SJCRH30 (cell line): ENCODE measurements at regions not wholly inside any gene's neighbourhood (a gene's known extent, or its start where the extent isn't known, plus 50 kb on each side); places are given as distances from the start of the nearest gene placed in this dataset.
"Not testable (repeated sequence)": the region's sequence is repeated elsewhere in the genome, so short reads cannot be mapped to it uniquely, and the experiment has no call there.

ENCODE experiments used
- DNase-seq, 2 experiments: peaks; one replicate each; pipeline ENCODE4 v3.0.0-alpha.2; 2015 to 2020
- H3K27ac ChIP-seq: fragments of 250-450 bp; sonication (Bioruptor Pico); 2 replicates; pipeline ENCODE4 v1.5.1; 2020; ENCODE audit warnings: mild to moderate bottlenecking, moderate library complexity
- H3K27me3 ChIP-seq: fragments of 250-450 bp; sonication (Bioruptor Pico); 2 replicates; pipeline ENCODE4 v1.5.1; 2020; ENCODE audit warnings: mild to moderate bottlenecking, moderate library complexity
- H3K36me3 ChIP-seq: fragments of 250-450 bp; sonication (Bioruptor Pico); 2 replicates; pipeline ENCODE4 v1.5.1; 2020; ENCODE audit warnings: mild to moderate bottlenecking, moderate library complexity
- H3K4me1 ChIP-seq: fragments of 250-450 bp; sonication (Bioruptor Pico); 2 replicates; pipeline ENCODE4 v1.5.1; 2020; ENCODE audit warnings: mild to moderate bottlenecking, moderate library complexity
- H3K4me3 ChIP-seq: fragments of 250-450 bp; sonication (Bioruptor Pico); 2 replicates; pipeline ENCODE4 v1.5.1; 2020; ENCODE audit warnings: mild to moderate bottlenecking, moderate library complexity
- H3K9me3 ChIP-seq: fragments of 250-450 bp; sonication (Bioruptor Pico); replicated peaks from 2 replicates; pipeline ENCODE4 v1.5.1; 2020; ENCODE audit warnings: mild to moderate bottlenecking, moderate library complexity

DNA sequence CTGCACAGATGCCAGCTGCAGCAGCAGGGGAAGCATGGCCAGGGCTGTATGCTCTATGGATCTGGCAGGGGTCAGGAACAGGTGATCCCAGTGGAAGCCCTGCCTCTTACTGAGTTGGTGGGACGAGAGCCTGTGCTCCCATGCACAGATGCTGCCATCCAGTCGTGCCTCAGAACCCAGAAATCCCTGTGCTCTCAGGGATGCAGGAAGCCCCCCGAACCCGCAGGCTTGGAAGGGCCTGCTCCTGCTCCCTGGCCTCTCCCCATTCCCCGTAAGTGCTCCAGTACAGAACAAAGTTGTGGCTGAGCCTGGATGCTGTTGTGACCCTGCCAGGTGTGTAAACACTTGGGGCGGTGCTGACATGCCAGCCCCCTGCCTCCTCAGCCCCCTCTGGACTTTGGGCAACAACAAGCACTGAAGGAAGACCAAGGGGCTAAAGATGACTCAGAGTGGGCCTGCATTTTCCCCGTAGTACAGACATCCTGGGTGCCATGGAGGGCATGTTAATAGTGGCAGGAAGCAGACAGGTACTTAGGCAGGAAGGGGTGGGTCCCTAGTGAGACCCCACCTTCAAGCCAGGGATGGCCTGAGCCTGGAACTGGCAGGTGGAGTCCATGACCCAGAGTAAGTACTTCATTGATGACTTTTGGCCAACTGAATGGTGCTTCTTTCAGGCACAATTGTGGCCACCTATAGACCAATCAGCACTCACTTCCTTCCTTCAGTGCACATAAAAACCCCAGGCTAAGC, 1640.7 kb downstream of the C4orf33 start:
- H3K36me3 ChIP-seq: no peaks in the 10 kb centered on the region
- DNase-seq: no peak
- no peaks in the 10 kb centered on the region for H3K27me3 ChIP-seq
- H3K4me1 ChIP-seq: no peaks in the 10 kb centered on the region
- no peak overlapping the region for H3K27ac ChIP-seq
- H3K4me3 ChIP-seq: no peak overlapping the region
- no peaks in the 10 kb centered on the region for H3K9me3 ChIP-seq

DNA sequence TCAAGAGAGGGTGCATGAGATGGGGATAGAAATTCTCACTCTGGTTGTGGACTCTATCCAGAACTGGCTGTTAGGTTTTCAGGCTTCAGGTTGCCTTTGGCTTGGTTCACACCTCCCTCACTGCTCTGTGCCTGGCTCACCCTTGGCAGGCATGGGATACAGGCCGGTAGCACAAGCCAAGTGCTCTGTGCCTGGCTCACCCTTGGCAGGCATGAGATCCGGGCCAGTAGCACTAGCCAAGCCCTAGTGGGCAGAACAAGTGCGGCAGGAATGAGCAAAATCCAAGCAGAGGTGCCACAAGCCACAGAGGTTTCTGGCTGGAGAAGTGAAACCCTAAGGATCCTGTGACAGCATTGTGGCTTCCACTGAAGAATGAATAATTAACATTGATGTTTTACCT, 1642.3 kb downstream of the C4orf33 start:
- no peak overlapping the region for H3K4me3 ChIP-seq
- no peak overlapping the region for H3K27ac ChIP-seq
- no peaks in the 10 kb centered on the region for H3K27me3 ChIP-seq
- no peaks in the 10 kb centered on the region for H3K4me1 ChIP-seq
- no peak for DNase-seq
- H3K36me3 ChIP-seq: no peaks in the 10 kb centered on the region
- H3K9me3 ChIP-seq: no peaks in the 10 kb centered on the region

DNA sequence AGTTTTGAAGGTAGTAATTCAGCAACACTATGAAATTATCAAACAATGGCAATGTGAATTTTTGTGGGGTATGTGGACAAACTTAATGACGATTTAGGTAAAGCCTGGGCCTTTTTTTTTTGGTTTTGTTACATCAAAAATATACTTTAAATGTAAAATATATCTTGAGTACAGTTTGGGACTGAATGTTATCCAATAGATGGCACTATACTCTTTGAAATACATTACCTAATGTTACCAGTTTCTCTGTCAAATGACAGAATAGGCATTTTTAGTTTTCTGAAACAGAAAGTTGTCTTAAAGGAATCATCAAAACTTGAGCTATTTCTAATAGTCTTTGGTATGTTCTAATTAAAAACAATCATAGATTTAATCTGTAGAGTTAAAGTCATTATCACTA, 1651.9 kb downstream of the C4orf33 start:
- H3K4me3 ChIP-seq: no peak overlapping the region
- H3K4me1 ChIP-seq: no peaks in the 10 kb centered on the region
- no peak for DNase-seq
- no peak overlapping the region for H3K27ac ChIP-seq
- H3K36me3 ChIP-seq: no peaks in the 10 kb centered on the region
- no peaks in the 10 kb centered on the region for H3K27me3 ChIP-seq
- no peaks in the 10 kb centered on the region for H3K9me3 ChIP-seq

DNA sequence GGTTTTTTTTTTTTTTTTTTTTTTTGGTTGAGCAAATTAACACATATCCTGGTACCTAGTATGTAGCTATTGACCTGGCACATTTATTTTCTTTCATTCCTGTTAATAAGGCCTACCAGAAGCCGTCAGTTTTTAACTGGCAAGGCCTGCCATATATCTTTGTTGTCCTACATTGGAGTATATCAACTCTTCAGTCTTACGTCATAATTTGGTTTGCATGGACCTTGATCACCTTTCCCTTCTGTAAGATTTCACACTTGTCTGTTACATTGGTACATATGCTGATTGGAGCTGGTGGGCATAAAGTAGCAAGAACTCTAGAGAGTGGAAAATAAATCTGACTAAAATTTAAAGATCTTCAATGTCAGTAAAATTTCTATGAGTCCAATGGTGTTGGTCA, 1658.0 kb downstream of the C4orf33 start:
- H3K36me3 ChIP-seq: no peaks in the 10 kb centered on the region
- H3K4me3 ChIP-seq: no peak overlapping the region
- no peak overlapping the region for H3K27ac ChIP-seq
- H3K9me3 ChIP-seq: no peaks in the 10 kb centered on the region
- H3K4me1 ChIP-seq: no peaks in the 10 kb centered on the region
- no peak for DNase-seq
- H3K27me3 ChIP-seq: no peaks in the 10 kb centered on the region

DNA sequence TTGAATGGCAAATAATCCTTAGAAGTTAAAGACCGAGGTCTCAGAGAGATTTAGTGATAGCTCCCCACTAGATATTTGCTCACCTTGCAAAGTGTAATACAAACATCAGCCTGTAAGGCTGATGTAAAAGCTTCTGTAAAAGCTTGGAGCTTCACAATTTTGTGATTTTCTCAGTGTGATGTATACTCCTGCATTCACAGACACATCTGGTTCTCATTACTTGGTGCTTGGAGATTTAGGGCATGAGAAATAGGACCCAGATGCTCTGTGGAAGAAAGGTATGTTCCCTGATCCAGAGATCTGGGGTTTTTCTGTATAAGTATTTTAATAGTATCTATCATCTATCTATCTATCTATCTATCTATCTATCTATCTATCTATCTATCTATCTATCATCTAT, 1664.3 kb downstream of the C4orf33 start:
- Histone ChIP-seq H3K4me1 (no peaks in the 10 kb centered on the region), H3K27me3 (no peaks in the 10 kb centered on the region), H3K4me3 (no peak overlapping the region), H3K27ac (no peak overlapping the region), H3K36me3 (no peaks in the 10 kb centered on the region), H3K9me3 (no peaks in the 10 kb centered on the region)
- DNase-seq: no peak

DNA sequence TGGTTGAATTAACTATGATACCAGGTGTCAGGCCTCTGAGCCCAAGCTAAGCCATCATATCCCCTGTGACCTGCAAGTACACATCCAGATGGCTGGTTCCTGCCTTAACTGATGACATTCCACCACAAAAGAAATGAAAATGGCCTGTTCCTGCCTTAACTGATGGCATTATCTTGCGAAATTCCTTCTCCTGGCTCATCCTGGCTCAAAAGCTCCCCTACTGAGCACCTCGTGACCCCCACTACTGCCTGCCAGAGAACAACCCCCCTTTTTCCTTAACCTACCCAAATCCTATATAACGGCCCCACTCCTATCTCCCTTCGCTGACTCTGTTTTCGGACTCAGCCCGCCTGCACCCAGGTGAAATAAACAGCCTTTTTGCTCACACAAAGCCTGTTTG, 1671.4 kb downstream of the C4orf33 start:
- H3K36me3 ChIP-seq, DNase-seq, H3K27me3 ChIP-seq, H3K4me1 ChIP-seq, H3K27ac ChIP-seq, H3K4me3 ChIP-seq, H3K9me3 ChIP-seq: not testable (repeated sequence)

DNA sequence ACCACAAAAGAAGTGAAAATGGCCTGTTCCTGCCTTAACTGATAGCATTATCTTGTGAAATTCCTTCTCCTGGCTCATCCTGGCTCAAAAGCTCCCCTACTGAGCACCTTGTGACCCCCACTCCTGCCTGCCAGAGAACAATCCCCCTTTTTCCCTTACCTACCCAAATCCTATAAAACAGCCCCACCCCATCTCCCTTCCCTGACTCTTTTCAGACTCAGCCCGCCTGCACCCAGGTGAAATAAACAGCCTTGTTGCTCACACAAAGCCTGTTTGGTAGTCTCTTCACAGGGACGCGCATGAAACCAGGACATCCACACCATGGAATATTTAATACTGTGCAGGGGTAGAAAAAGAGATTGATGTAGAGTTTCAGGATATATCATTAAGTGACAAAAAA, 1677.0 kb downstream of the C4orf33 start:
- not testable (repeated sequence) for H3K4me1 ChIP-seq, DNase-seq

DNA sequence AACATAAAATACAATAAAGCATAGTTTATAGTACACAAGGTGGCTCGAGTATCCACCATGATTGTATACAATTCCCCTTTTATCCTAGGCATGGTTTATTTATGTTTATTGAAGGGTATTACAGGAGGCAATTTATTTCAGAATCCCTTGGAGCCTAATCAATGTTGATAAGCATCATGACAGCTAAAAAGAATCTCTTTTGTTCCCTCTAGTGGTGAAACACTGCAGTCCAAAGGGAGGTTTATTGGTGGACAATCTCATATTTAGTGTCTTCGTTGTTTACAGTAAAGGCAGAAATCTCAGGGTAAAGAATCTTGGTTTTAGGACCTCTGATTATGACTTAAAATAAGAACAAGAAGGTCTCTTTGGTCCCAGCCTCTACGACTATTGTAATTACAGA, 1712.5 kb downstream of the C4orf33 start:
- Histone ChIP-seq H3K27me3 (no peaks in the 10 kb centered on the region), H3K9me3 (no peaks in the 10 kb centered on the region), H3K27ac (no peak overlapping the region), H3K36me3 (no peaks in the 10 kb centered on the region), H3K4me3 (no peak overlapping the region), H3K4me1 (no peaks in the 10 kb centered on the region)
- DNase-seq: peak in 1 of 2 experiments; percentile 29

More for the DNA sequence above, 1677.0 kb downstream of the C4orf33 start:
- H3K27me3 ChIP-seq, H3K36me3 ChIP-seq, H3K27ac ChIP-seq, H3K9me3 ChIP-seq, H3K4me3 ChIP-seq: not testable (repeated sequence)

DNA sequence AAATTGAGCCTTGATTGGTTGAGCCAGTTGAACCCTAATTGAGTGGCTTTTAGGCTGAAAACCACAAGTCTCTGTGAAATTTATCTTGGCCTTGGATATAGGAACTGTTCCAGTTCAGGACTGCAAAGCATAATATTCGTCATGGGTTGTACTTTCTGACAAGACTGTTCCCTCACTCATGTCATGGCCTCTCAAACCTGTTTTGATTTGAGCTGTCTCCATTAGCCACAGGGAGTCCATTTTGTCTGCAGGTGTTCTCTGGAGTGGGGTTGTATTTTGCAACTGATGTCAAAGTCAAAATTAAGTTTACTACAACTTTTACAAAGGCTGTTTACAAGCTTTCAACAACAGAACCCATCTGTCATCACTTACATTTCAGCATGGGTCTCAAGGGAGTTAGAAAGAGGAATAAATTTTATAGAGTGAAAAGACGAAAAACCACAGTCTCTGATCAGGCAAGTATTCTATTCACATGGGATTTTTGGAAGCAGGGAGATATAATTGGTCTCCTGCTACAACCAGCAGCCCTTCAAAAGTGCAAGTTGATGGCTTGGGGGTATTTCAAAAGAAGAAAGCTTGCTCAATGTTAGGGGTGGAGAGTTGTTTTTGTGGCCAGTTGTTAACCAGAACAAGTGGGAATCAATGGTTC, 1716.3 kb downstream of the C4orf33 start:
- Histone ChIP-seq H3K27me3 (no peaks in the 10 kb centered on the region), H3K36me3 (no peaks in the 10 kb centered on the region), H3K4me1 (no peaks in the 10 kb centered on the region), H3K27ac (no peak overlapping the region), H3K4me3 (no peak overlapping the region), H3K9me3 (no peaks in the 10 kb centered on the region)
- no peak for DNase-seq

DNA sequence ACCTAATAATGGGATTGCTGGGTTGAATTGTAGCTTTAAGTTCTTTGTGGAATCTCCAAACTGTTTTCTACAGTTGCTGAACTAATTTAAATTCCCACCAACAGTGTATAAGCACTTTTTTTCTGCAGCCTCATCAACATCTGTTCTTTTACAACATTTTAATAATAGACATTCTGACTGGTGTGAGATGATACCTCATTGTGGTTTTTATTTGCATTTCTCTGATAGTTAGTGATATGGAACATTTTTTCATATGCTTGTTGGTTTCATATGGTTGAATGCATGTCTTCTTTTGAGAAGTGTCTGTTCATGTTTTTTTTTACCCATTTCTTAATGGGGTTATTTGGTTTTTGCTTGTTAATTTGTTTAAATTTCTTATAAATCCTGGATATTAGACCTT, 1718.9 kb downstream of the C4orf33 start:
- Histone ChIP-seq H3K36me3 (no peaks in the 10 kb centered on the region), H3K9me3 (no peaks in the 10 kb centered on the region), H3K27ac (no peak overlapping the region), H3K4me3 (no peak overlapping the region), H3K4me1 (no peaks in the 10 kb centered on the region), H3K27me3 (no peaks in the 10 kb centered on the region)
- DNase-seq: no peak

DNA sequence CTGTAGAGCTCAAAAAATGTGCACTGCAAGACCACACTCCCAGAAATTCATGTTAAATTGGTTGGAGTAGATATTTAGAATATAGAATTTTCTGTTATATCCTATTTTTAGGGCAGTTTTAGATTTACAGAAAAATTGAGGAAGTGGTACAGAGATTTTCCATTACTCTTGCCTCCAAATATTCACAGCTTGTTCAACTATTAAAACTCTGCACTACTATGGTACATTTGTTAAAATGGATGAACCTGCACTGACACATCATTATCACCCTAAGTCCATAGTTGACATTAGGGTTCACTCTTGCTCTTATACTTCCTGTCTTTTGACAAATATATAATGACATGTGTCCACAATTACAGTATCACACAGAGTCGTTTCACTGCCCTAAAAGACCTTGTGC, 1724.5 kb downstream of the C4orf33 start:
- no peaks in the 10 kb centered on the region for H3K36me3 ChIP-seq
- H3K9me3 ChIP-seq: no peaks in the 10 kb centered on the region

DNA sequence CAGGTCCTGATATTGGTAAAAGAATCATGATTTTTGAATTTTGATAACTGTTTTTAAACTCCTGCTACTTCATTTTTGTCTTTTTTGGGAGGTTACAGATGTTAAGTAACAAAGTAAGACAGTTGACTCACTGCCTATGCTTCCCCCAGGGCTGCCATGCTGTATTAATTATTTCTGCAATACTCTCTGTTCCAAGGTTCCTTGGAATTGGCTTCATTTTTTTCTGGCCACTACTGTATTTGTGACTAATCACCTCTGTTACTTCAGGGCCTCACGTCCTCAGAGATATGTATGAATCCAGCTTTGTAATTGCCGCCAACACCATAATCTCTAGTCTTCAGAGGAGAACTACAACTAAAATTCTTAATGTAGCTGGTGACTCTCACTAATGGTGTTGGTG, 1729.3 kb downstream of the C4orf33 start:
- Histone ChIP-seq H3K36me3 (no peaks in the 10 kb centered on the region), H3K27me3 (no peaks in the 10 kb centered on the region), H3K4me3 (no peak overlapping the region), H3K9me3 (no peaks in the 10 kb centered on the region), H3K27ac (no peak overlapping the region), H3K4me1 (no peaks in the 10 kb centered on the region)
- no peak for DNase-seq

More for the DNA sequence above, 1724.5 kb downstream of the C4orf33 start:
- Histone ChIP-seq H3K4me3 (no peak overlapping the region), H3K27ac (no peak overlapping the region), H3K27me3 (no peaks in the 10 kb centered on the region), H3K4me1 (no peaks in the 10 kb centered on the region)
- no peak for DNase-seq

DNA sequence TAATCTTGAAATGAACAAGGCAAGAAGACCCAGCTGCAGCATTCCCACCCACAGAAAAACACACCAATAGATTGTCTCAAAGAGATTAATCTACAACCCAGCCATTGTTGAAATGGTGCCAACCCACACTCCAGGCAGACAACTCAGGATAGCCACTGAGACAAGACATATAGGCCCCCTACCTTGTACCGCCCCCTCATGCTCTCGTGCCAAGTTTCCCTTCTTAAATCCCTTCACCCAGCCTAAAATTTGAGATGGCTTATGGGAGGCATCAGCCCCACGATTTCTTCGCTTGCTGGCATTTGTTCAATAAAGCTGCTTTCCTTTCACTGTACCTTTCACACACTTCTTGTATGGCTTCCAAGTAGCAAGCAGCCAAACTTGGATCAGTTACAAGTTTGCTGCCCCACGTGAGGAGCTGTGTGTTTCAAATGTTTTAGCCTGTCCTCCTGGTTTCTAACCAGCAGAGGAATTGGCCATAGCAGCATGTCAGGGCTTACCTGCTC, 1754.1 kb downstream of the C4orf33 start:
- Histone ChIP-seq H3K4me1 (no peaks in the 10 kb centered on the region), H3K27me3 (no peaks in the 10 kb centered on the region), H3K27ac (no peak overlapping the region), H3K9me3 (no peaks in the 10 kb centered on the region), H3K36me3 (no peaks in the 10 kb centered on the region), H3K4me3 (no peak overlapping the region)
- peak; percentile 34 to 46 for DNase-seq

DNA sequence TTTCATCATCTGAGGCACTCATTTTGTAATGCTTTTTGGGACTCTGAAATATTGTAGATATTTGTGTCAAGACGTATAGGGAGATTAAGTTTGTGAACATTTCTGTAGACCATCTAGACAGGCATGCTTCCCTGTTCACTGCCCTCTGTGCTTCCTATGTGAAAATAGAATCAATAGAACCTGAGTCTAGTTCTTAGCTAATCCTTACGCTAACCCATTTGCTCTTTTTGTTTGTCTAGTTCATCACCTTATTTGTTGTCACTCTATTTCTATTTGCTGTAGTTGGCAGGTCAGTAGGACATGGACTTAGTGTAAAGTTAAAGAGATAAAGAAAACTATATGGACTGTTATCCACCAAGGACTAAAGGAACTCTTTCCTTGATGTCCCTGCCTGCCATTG, 1755.2 kb downstream of the C4orf33 start:
- H3K4me3 ChIP-seq: no peak overlapping the region
- H3K4me1 ChIP-seq: no peaks in the 10 kb centered on the region
- no peaks in the 10 kb centered on the region for H3K36me3 ChIP-seq
- H3K27me3 ChIP-seq: no peaks in the 10 kb centered on the region
- no peak overlapping the region for H3K27ac ChIP-seq
- DNase-seq: no peak
- H3K9me3 ChIP-seq: no peaks in the 10 kb centered on the region

DNA sequence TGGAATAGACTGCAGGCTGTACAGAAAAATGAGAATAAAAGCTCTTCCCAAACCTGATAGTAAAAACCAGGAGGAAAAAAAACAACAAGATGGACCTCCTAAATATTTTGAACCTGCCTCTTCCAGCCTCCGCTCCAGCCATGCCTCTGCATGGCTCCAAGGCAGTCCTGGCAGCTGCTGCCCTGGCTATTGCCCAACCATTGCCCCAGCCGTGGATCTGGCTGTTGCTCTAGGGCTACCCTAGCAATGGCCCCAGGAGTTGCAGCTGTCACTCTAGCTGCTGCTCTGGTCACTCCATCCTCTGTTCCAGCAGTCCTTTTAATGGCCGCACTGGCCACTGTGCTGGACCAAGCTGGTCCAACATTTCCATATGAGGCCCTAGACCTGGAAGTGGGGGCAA, 1756.0 kb downstream of the C4orf33 start:
- no peak for DNase-seq
- no peaks in the 10 kb centered on the region for H3K27me3 ChIP-seq
- no peaks in the 10 kb centered on the region for H3K4me1 ChIP-seq
- no peaks in the 10 kb centered on the region for H3K36me3 ChIP-seq
- H3K27ac ChIP-seq: no peak overlapping the region
- no peak overlapping the region for H3K4me3 ChIP-seq
- H3K9me3 ChIP-seq: no peaks in the 10 kb centered on the region

DNA sequence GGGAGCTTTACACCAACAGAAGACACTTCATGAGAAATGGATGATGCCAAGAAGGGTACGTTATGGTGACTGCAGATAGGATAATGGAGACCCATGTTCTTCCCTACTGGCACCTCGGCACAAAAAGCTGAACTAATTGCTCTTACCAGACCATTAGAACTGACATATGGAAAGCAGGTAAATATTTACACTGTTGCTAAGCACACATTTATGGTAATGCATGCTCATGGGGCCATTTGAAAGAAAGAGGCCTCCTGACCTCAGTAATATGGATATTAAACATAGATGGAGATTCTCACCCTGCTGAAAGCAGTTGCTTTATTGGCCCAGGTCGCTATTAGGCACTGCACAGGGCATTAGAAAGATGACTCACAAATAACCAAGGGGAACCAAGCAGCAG, 1759.6 kb downstream of the C4orf33 start:
- Histone ChIP-seq H3K27ac (no peak overlapping the region), H3K36me3 (no peaks in the 10 kb centered on the region), H3K27me3 (no peaks in the 10 kb centered on the region), H3K9me3 (no peaks in the 10 kb centered on the region), H3K4me3 (no peak overlapping the region), H3K4me1 (no peaks in the 10 kb centered on the region)
- no peak for DNase-seq
